Thyroid gland (tissue), 4 donors: ENCODE measurements at regions not wholly inside any gene's neighbourhood (a gene's known extent, or its start where the extent isn't known, plus 50 kb on each side); places are given as distances from the start of the nearest gene placed in this dataset.
A peak's percentile ranks its signal among the peaks of the same experiment; 100 is the strongest.

Experiments used
- DNase-seq, 2 donors: peaks; one replicate each; pipeline ENCODE4 v3.0.0-alpha.2; 2019
- H3K27ac ChIP-seq, 3 donors: fragments of 200-600 bp; sonication (generic); 1 replicate in 2 of 3; 2 replicates in 1 of 3; pipeline ENCODE4 v1.5.1; 2016 to 2019; ENCODE audit warnings: mild to moderate bottlenecking in 1 of 3, moderate library complexity in 1 of 3
- H3K27me3 ChIP-seq: fragments of 200-600 bp; sonication (generic); one replicate; pipeline ENCODE4 v1.5.1; 2019
- H3K36me3 ChIP-seq, 2 donors: fragments of 200-600 bp; sonication (generic); one replicate each; pipeline ENCODE4 v1.5.1; 2016 to 2019
- H3K4me1 ChIP-seq, 2 donors: fragments of 200-600 bp; sonication (generic); one replicate each; pipeline ENCODE4 v1.5.1; 2017 to 2019
- H3K4me3 ChIP-seq, 3 donors: fragments of 200-600 bp; sonication (generic); replicated peaks in 1 of 3; 1 replicate in 2 of 3; 2 replicates in 1 of 3; pipeline ENCODE4 v1.5.1; 2016; ENCODE audit warnings: mild to moderate bottlenecking in 1 of 3
- H3K9me3 ChIP-seq: fragments of 200-600 bp; sonication (generic); one replicate; pipeline ENCODE4 v1.5.1; 2017
- POLR2A ChIP-seq, 2 donors: fragments of 450-650 bp; IDR thresholded peaks; one replicate each; pipeline ENCODE4 v1.6.1; 2017; ENCODE audit warnings: antibody characterized with exemption in 2 of 2, mild to moderate bottlenecking in 2 of 2, moderate library complexity in 1 of 2
- WGBS, 2 donors: methylation state at CpG; one replicate each; pipeline ENCODE4 v1.1.5; 2017; 5-methylcytosine and 5-hydroxymethylcytosine counted together
- intact Hi-C: fragments of 100-400 bp; cut with DNase I; formaldehyde crosslinking; loops from one replicate; pipeline ENCODE4 v1.15.1; 2023
- TF ChIP-seq, protein P1 (sequence below), 6 experiments: fragments of 200-600 bp in 3 of 6; fragments of 450-650 bp in 3 of 6; sonication (generic) in 3 of 6; IDR thresholded peaks; one replicate each; pipeline ENCODE4 v1.5.1; 2016 to 2019; ENCODE audit warnings: antibody characterized with exemption in 6 of 6, mild to moderate bottlenecking in 2 of 6, inconsistent platforms in 1 of 6, moderate library complexity in 1 of 6

DNA sequence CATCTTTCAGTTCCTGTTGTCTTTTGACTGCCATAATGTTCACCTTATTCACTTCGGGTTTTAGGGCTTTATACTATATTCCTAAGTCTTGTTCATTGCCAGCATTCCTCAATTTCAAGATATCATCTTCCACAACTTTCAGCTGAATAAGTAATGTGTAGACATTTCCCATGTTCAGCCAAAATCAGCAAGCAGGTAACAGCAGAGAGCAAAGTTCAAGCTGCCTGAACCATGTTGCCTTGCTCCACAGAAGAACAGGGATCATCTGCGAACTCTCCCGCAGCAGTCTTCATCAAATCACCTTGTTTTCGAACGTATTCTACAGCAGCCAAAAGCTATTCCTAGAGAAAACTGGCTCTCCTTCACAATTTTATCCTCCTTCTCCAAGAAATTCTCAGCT lies 95.3 kb upstream of the CCDC112 start:
- Histone ChIP-seq H3K4me1 (no peaks in the 10 kb centered on the region), H3K27me3 (no peaks in the 10 kb centered on the region), H3K27ac (no peak overlapping the region), H3K9me3 (no peaks in the 10 kb centered on the region), H3K4me3 (no peak overlapping the region), H3K36me3 (no peaks in the 10 kb centered on the region)
- 95% methylated on average over 5 of the region's 5 CpGs for WGBS, 2 donors
- no peak for TF ChIP-seq POLR2A (IDR thresholded peaks at IDR 0.05)
- TF ChIP-seq, protein P1, sequence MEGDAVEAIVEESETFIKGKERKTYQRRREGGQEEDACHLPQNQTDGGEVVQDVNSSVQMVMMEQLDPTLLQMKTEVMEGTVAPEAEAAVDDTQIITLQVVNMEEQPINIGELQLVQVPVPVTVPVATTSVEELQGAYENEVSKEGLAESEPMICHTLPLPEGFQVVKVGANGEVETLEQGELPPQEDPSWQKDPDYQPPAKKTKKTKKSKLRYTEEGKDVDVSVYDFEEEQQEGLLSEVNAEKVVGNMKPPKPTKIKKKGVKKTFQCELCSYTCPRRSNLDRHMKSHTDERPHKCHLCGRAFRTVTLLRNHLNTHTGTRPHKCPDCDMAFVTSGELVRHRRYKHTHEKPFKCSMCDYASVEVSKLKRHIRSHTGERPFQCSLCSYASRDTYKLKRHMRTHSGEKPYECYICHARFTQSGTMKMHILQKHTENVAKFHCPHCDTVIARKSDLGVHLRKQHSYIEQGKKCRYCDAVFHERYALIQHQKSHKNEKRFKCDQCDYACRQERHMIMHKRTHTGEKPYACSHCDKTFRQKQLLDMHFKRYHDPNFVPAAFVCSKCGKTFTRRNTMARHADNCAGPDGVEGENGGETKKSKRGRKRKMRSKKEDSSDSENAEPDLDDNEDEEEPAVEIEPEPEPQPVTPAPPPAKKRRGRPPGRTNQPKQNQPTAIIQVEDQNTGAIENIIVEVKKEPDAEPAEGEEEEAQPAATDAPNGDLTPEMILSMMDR (IDR thresholded peaks at IDR 0.05): no peak
- no peak for DNase-seq
- intact Hi-C loops: no loop called here

DNA sequence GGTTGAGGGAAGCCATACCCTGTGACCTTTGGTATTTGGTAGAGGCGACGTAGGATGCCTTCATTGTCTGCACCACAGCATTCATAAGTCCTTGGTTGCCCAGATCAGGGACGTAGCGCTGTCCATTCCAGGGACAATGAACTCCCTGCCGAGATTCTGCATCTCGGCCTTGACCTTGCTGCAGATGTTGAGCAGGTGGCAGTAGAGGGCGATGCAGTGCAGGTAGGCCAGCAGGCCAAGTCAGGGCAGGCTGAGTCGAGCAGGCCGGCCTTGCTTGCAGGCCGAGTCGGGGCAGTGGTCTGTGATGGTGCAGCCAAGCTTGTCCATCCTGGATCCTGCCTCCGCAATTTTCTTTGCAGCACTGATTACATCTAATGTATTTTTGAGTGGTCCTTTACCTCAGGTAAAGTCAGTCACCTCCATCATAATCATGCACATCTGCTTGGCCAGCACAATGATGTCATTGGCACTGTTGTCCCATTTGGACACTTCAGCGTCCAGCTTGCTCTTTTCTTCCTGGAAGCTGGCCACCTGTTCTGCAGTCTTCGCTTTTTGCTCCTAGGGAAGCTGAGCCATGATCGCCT lies 93.4 kb upstream of the CCDC112 start:
- no peaks in the 10 kb centered on the region for H3K4me1 ChIP-seq
- H3K27ac ChIP-seq: no peak overlapping the region
- DNase-seq: peak; percentile 71 to 75
- H3K27me3 ChIP-seq: no peaks in the 10 kb centered on the region
- 58 to 66% methylated on average over 15 of the region's 15 CpGs for WGBS, 2 donors
- intact Hi-C loops: no loop called here
- TF ChIP-seq, protein P1 (IDR thresholded peaks at IDR 0.05): peak in 5 of 6 experiments; percentile 11 to 63 (median 42)
- no peak for TF ChIP-seq POLR2A (IDR thresholded peaks at IDR 0.05)
- H3K9me3 ChIP-seq: no peaks in the 10 kb centered on the region
- no peaks in the 10 kb centered on the region for H3K36me3 ChIP-seq
- H3K4me3 ChIP-seq: no peak overlapping the region

DNA sequence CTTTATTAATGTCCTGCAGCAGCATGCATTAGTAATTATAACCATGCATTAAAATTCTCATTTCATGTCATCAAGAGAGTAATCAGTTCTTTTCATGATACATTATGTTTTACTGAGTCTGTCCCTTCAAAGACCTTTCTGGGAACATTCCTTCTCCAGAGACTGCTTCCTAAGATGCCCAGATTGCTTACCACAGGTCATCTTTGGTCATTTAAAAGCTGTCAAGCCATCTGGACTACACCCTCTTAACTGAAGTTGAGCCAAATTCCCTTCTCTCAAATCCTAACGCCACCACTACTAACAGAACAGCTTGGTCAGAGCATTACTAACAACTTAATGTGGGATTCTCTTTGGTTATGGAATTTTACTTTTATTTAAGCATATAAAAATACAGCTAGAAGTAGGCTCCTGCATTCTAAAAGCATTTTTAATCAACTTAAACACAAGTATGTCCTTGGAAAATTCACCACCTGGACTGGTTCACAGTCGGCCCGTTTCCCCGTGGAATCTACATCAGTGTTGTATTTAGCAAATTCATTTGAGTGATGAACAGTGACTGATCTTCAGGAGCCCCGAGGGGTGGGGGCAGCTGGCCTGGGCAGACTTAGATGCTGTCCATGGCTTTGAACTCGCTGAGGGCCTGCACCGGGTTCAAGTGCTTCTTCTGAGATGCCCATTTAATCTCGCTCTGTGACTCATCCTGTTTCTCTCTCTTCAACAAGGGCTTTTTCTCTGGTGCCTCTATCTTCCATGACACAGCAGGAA lies 92.8 kb upstream of the CCDC112 start:
- H3K4me3 ChIP-seq: no peak overlapping the region
- DNase-seq: no peak
- no peak for TF ChIP-seq POLR2A (IDR thresholded peaks at IDR 0.05)
- TF ChIP-seq, protein P1 (IDR thresholded peaks at IDR 0.05): no peak
- H3K4me1 ChIP-seq: no peaks in the 10 kb centered on the region
- WGBS, 2 donors: 72 to 80% methylated on average over 8 of the region's 8 CpGs
- H3K9me3 ChIP-seq: no peaks in the 10 kb centered on the region
- intact Hi-C loops: no loop called here
- no peaks in the 10 kb centered on the region for H3K36me3 ChIP-seq
- H3K27ac ChIP-seq: no peak overlapping the region
- H3K27me3 ChIP-seq: no peaks in the 10 kb centered on the region

DNA sequence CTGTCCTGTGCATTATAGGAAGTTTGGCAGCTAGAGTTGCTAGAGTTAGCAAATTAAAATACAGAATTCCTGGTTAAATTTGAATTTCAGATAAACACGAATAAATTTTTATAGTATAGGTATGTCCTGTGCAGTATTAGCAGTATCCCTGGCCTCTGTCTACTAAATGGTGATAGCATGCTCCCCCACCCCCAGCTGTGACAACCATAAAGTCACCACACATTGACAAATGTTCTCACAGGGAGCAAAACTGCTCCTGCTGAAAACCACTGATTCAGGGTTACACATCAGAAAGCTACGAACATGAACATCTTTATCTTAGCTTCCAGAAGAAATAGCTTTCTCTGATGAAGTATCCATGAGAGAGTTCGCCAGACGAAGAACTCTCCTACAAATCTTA lies 91.8 kb upstream of the CCDC112 start:
- intact Hi-C loops: no loop called here
- H3K4me3 ChIP-seq: no peak overlapping the region
- no peaks in the 10 kb centered on the region for H3K4me1 ChIP-seq
- DNase-seq: no peak
- no peak overlapping the region for H3K27ac ChIP-seq
- no peaks in the 10 kb centered on the region for H3K27me3 ChIP-seq
- no peaks in the 10 kb centered on the region for H3K9me3 ChIP-seq
- TF ChIP-seq POLR2A (IDR thresholded peaks at IDR 0.05): no peak
- TF ChIP-seq, protein P1 (IDR thresholded peaks at IDR 0.05): no peak
- no peaks in the 10 kb centered on the region for H3K36me3 ChIP-seq
- WGBS, 2 donors: 92 to 95% methylated on average over 4 of the region's 4 CpGs

DNA sequence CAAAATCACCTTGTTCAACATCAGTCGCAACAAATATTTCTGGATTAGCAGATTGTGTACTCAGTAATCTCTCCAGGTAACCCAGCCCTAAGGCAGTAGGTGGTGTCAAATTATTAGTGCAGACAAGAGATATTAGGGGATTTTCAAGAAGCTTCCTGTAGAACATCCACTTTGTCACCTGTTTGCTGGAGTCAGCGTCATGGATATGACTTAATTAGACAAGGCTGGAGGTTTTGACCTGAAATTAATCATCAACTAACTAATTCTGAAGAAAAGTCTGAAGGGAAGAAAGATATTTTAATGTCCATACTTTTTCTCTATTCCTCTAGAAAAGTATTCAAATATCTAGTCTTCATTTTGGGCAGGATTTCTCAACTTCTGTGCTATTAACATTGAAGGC lies 91.4 kb upstream of the CCDC112 start:
- no peaks in the 10 kb centered on the region for H3K36me3 ChIP-seq
- no peak for DNase-seq
- H3K4me3 ChIP-seq: no peak overlapping the region
- no peaks in the 10 kb centered on the region for H3K4me1 ChIP-seq
- WGBS, 2 donors: 94 to 96% methylated on average over 2 of the region's 2 CpGs
- intact Hi-C loops: no loop called here
- no peak overlapping the region for H3K27ac ChIP-seq
- H3K27me3 ChIP-seq: no peaks in the 10 kb centered on the region
- H3K9me3 ChIP-seq: no peaks in the 10 kb centered on the region
- TF ChIP-seq, protein P1 (IDR thresholded peaks at IDR 0.05): no peak
- TF ChIP-seq POLR2A (IDR thresholded peaks at IDR 0.05): no peak
